ENCODE measurements at regions not wholly inside any gene's neighbourhood (a gene's known extent, or its start where the extent isn't known, plus 50 kb on each side); places are given as distances from the start of the nearest gene placed in this dataset.
A peak's percentile ranks its signal among the peaks of the same experiment; 100 is the strongest.
"Not testable (repeated sequence)": the region's sequence is repeated elsewhere in the genome, so short reads cannot be mapped to it uniquely, and the experiment has no call there.

- DNase-seq (ENCODE audit: low spot score in 2 of 2) (no peak), ATAC-seq (replicated peaks; ENCODE audit: extremely low read depth, poor library complexity, severe bottlenecking) (no peak)
- no peaks in the 10 kb centered on the region for H3K27me3 Mint-ChIP-seq
- peaks cover 9% of the 10 kb centered on the region for H3K4me1 Mint-ChIP-seq
- no peaks in the 10 kb centered on the region for H3K9me3 Mint-ChIP-seq
- H3K4me3 Mint-ChIP-seq, result no peak overlapping the region
- H3K27ac Mint-ChIP-seq (ENCODE audit: low read depth), result no peak overlapping the region
- no peaks in the 10 kb centered on the region for H3K36me3 Mint-ChIP-seq (ENCODE audit: insufficient read depth)
Measured at GRCh38 chr10:45545150-45545549, 127.4 kb downstream of the ZFAND4 start.

GRCh38 chr10:45544191-45544590, 128.4 kb downstream of the ZFAND4 start:
- DNase-seq (ENCODE audit: low spot score in 2 of 2) (no peak), ATAC-seq (replicated peaks; ENCODE audit: extremely low read depth, poor library complexity, severe bottlenecking) (no peak)
- Mint-ChIP-seq H3K27ac (ENCODE audit: low read depth) (no peak overlapping the region), H3K4me3 (no peak overlapping the region), H3K9me3 (no peaks in the 10 kb centered on the region), H3K36me3 (ENCODE audit: insufficient read depth) (no peaks in the 10 kb centered on the region), H3K27me3 (no peaks in the 10 kb centered on the region), H3K4me1 (peaks cover 17% of the 10 kb centered on the region)

DNA sequence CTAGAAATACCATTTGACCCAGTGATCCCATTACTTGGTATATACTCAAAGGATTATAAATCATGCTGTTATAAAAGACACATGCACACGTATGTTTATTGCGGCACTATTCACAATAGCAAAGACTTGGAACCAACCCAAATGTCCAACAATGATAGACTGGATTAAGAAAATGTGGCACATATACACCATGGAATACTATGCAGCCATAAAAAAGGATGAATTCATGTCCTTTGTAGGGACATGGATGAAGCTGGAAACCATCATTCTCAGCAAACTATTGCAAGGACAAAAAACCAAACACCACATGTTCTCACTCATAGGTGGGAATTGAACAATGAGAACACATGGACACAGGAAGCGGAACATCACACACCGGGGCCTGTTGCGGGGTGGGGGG, 131.5 kb downstream of the ZFAND4 start:
- not testable (repeated sequence) for H3K27me3 Mint-ChIP-seq; H3K27ac Mint-ChIP-seq (ENCODE audit: low read depth); ATAC-seq (replicated peaks; ENCODE audit: extremely low read depth, poor library complexity, severe bottlenecking); DNase-seq (ENCODE audit: low spot score in 2 of 2); H3K9me3 Mint-ChIP-seq; H3K4me3 Mint-ChIP-seq; H3K36me3 Mint-ChIP-seq (ENCODE audit: insufficient read depth)
- H3K4me1 Mint-ChIP-seq, result peaks cover 21% of the 10 kb centered on the region

DNA sequence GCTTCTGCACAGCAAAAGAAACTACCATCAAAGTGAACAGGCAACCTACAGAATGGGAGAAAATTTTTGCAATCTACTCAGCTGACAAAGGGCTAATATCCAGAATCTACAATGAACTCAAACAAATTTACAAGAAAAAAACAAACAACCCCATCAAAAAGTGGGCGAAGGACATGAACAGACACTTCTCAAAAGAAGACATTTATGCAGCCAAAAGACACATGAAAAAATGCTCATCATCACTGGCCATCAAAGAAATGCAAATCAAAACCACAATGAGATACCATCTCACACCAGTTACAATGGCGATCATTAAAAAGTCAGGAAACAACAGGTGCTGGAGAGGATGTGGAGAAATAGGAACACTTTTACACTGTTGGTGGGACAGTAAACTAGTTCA, 132.0 kb downstream of the ZFAND4 start:
- H3K9me3 Mint-ChIP-seq; H3K27me3 Mint-ChIP-seq; H3K27ac Mint-ChIP-seq (ENCODE audit: low read depth); H3K36me3 Mint-ChIP-seq (ENCODE audit: insufficient read depth); DNase-seq (ENCODE audit: low spot score in 2 of 2); ATAC-seq (replicated peaks; ENCODE audit: extremely low read depth, poor library complexity, severe bottlenecking); H3K4me3 Mint-ChIP-seq: not testable (repeated sequence)
- H3K4me1 Mint-ChIP-seq, result peaks cover 21% of the 10 kb centered on the region

GRCh38 chr10:45539569-45539968, 133.0 kb downstream of the ZFAND4 start:
- H3K27me3 Mint-ChIP-seq; H3K36me3 Mint-ChIP-seq (ENCODE audit: insufficient read depth); DNase-seq (ENCODE audit: low spot score in 2 of 2); H3K4me3 Mint-ChIP-seq; H3K9me3 Mint-ChIP-seq; ATAC-seq (replicated peaks; ENCODE audit: extremely low read depth, poor library complexity, severe bottlenecking); H3K27ac Mint-ChIP-seq (ENCODE audit: low read depth): not testable (repeated sequence)
- peaks cover 21% of the 10 kb centered on the region for H3K4me1 Mint-ChIP-seq

- no peak overlapping the region for H3K27ac Mint-ChIP-seq (ENCODE audit: low read depth)
- no peak for DNase-seq (ENCODE audit: low spot score in 2 of 2)
- H3K4me1 Mint-ChIP-seq, result peaks cover 28% of the 10 kb centered on the region
- no peak for ATAC-seq (replicated peaks; ENCODE audit: extremely low read depth, poor library complexity, severe bottlenecking)
- no peaks in the 10 kb centered on the region for H3K27me3 Mint-ChIP-seq
- peaks cover 4% of the 10 kb centered on the region for H3K36me3 Mint-ChIP-seq (ENCODE audit: insufficient read depth)
- no peak overlapping the region for H3K4me3 Mint-ChIP-seq
- H3K9me3 Mint-ChIP-seq, result no peaks in the 10 kb centered on the region
Measured at GRCh38 chr10:45534572-45534971, 138.0 kb downstream of the ZFAND4 start.

- Mint-ChIP-seq H3K4me3 (no peak overlapping the region), H3K27me3 (no peaks in the 10 kb centered on the region), H3K4me1 (peaks cover 30% of the 10 kb centered on the region), H3K27ac (ENCODE audit: low read depth) (peak overlapping the region; percentile 71), H3K9me3 (no peaks in the 10 kb centered on the region), H3K36me3 (ENCODE audit: insufficient read depth) (peaks cover 4% of the 10 kb centered on the region)
- ATAC-seq (replicated peaks; ENCODE audit: extremely low read depth, poor library complexity, severe bottlenecking) (no peak), DNase-seq (ENCODE audit: low spot score in 2 of 2) (no peak)
Measured at GRCh38 chr10:45532480-45532879, 140.1 kb downstream of the ZFAND4 start.

GRCh38 chr10:45526309-45526905, 146.2 kb downstream of the ZFAND4 start:
- Mint-ChIP-seq H3K4me1 (peaks cover 48% of the 10 kb centered on the region), H3K27me3 (no peaks in the 10 kb centered on the region), H3K4me3 (no peak overlapping the region), H3K36me3 (ENCODE audit: insufficient read depth) (peaks cover 4% of the 10 kb centered on the region), H3K9me3 (no peaks in the 10 kb centered on the region), H3K27ac (ENCODE audit: low read depth) (no peak overlapping the region)
- ATAC-seq (replicated peaks; ENCODE audit: extremely low read depth, poor library complexity, severe bottlenecking) (no peak), DNase-seq (ENCODE audit: low spot score in 2 of 2) (no peak)

GRCh38 chr10:45520476-45520875, 146.5 kb downstream of the ALOX5 start:
- no peak overlapping the region for H3K27ac Mint-ChIP-seq (ENCODE audit: low read depth)
- H3K4me3 Mint-ChIP-seq, result no peak overlapping the region
- H3K4me1 Mint-ChIP-seq, result peaks cover 32% of the 10 kb centered on the region

DNA sequence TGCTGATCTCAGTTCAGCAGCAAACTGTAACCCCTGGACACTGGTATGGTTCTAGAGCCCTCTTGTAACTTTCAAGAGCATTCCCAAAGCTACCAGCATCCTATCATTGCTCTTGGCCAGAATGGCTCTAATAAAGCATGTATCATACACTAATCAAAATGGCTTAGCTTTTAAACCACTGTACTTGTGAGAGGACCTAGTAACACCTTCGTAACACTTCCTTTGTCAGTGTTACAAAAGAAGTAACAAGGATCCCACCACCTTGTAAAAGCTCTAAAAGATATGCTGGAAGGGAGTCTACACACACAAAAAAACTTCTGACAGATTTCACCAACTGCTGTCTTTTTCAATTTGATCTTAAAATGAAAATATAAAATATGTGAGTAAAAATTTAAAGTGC, 144.7 kb downstream of the ALOX5 start:
- no peaks in the 10 kb centered on the region for H3K9me3 Mint-ChIP-seq
- no peak overlapping the region for H3K4me3 Mint-ChIP-seq
- no peak for ATAC-seq (replicated peaks; ENCODE audit: extremely low read depth, poor library complexity, severe bottlenecking)
- peaks cover 30% of the 10 kb centered on the region for H3K4me1 Mint-ChIP-seq
- no peak for DNase-seq (ENCODE audit: low spot score in 2 of 2)
- H3K36me3 Mint-ChIP-seq (ENCODE audit: insufficient read depth), result no peaks in the 10 kb centered on the region
- H3K27me3 Mint-ChIP-seq, result no peaks in the 10 kb centered on the region
- no peak overlapping the region for H3K27ac Mint-ChIP-seq (ENCODE audit: low read depth)

More at GRCh38 chr10:45520476-45520875, 146.5 kb downstream of the ALOX5 start:
- Mint-ChIP-seq H3K36me3 (ENCODE audit: insufficient read depth) (no peaks in the 10 kb centered on the region), H3K27me3 (no peaks in the 10 kb centered on the region), H3K9me3 (no peaks in the 10 kb centered on the region)
- no peak for DNase-seq (ENCODE audit: low spot score in 2 of 2)
- no peak for ATAC-seq (replicated peaks; ENCODE audit: extremely low read depth, poor library complexity, severe bottlenecking)

- Mint-ChIP-seq H3K4me3 (no peak overlapping the region), H3K27ac (ENCODE audit: low read depth) (no peak overlapping the region), H3K4me1 (peaks cover 30% of the 10 kb centered on the region), H3K9me3 (no peaks in the 10 kb centered on the region), H3K27me3 (no peaks in the 10 kb centered on the region), H3K36me3 (ENCODE audit: insufficient read depth) (peaks cover 2% of the 10 kb centered on the region)
- ATAC-seq (replicated peaks; ENCODE audit: extremely low read depth, poor library complexity, severe bottlenecking), result no peak
- no peak for DNase-seq (ENCODE audit: low spot score in 2 of 2)
Measured at GRCh38 chr10:45515630-45516029, 141.6 kb downstream of the ALOX5 start.

DNA sequence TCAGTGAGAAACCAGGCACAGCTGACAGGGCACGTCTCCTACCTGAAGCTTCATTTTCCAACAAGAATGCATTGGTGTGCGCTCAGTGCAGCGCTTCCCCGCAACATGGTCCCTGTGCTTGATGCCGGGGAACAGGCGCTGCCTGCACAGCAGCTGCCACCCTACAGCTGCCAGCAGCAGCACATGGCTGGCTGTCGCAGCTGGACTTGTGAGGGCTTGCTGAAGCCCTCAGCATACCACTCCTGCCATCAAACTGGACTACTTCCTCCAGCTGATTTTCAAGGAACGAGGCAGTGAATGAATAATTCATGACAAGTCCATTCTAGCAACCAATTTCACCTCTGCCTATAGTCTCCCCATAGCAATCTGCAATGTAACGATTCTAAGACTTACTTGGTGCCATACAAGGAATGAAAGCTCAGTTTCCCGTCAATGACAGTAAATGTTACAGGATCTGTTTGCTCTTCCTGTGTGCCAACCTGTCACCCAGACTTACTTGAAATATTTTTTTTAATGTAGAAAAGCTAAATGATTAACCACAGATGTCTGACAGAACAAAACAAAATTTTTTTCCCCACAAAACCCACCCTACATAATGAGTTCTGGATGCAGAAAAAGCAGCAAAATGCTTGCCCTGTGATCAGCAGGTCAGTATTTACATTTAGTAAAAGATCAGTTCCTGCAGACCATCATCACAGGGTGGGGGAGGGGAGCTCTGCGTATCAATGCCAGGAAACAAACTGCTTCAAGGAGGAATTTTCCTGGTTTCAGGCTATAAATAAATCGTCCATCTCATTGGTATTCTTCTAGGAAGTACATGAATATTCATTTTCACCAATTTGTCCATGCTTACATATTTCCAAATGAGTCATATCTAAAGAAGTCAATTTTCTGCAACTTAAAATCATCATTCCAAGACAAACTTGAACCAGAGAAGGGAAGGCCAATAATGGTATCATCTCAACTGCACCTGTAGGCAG, 140.6 kb downstream of the ALOX5 start:
- Mint-ChIP-seq H3K4me1 (peaks cover 28% of the 10 kb centered on the region), H3K9me3 (no peaks in the 10 kb centered on the region), H3K36me3 (ENCODE audit: insufficient read depth) (peaks cover 4% of the 10 kb centered on the region), H3K4me3 (no peak overlapping the region), H3K27me3 (no peaks in the 10 kb centered on the region), H3K27ac (ENCODE audit: low read depth) (no peak overlapping the region)
- no peak for DNase-seq (ENCODE audit: low spot score in 2 of 2)
- ATAC-seq (replicated peaks; ENCODE audit: extremely low read depth, poor library complexity, severe bottlenecking), result no peak

DNA sequence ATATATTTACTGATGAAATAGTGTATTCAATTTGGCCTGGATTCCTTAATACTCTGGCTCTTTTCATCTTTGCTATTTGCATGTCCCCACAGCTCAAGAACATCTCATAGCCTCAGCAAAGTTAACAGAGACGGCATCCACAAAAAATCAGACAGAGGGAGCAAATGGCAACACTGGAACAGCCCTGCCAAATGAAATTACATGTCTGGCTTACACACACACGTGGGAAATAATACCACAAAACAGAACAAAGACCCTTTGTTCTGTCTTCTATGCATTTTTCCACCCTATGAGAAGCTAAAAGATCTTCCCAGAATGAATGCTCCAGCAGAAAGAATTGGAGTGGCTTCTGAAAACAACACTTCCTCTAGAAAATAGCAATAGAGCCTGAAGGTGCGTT, 139.5 kb downstream of the ALOX5 start:
- no peak for ATAC-seq (replicated peaks; ENCODE audit: extremely low read depth, poor library complexity, severe bottlenecking)
- no peaks in the 10 kb centered on the region for H3K9me3 Mint-ChIP-seq
- DNase-seq (ENCODE audit: low spot score in 2 of 2), result no peak
- H3K27me3 Mint-ChIP-seq, result no peaks in the 10 kb centered on the region
- peaks cover 20% of the 10 kb centered on the region for H3K4me1 Mint-ChIP-seq
- H3K27ac Mint-ChIP-seq (ENCODE audit: low read depth), result no peak overlapping the region
- peaks cover 4% of the 10 kb centered on the region for H3K36me3 Mint-ChIP-seq (ENCODE audit: insufficient read depth)
- no peak overlapping the region for H3K4me3 Mint-ChIP-seq

Data from central memory CD8-positive, alpha-beta T cell (primary cell).